GM12873 (cell line): ENCODE measurements at regions not wholly inside any gene's neighbourhood (a gene's known extent, or its start where the extent isn't known, plus 50 kb on each side); places are given as distances from the start of the nearest gene placed in this dataset.

ENCODE experiments used
- CTCF ChIP-seq: IDR thresholded peaks from 2 replicates; pipeline ENCODE4 v1.5.1; 2012; ENCODE audit warnings: low read depth, mild to moderate bottlenecking, moderate library complexity, low read length, control low read depth; ENCODE audit not compliant: insufficient read depth; ENCODE audit errors: missing control alignments

- TF ChIP-seq CTCF = no peak
Measured at GRCh38 chr6:68031054-68031453, 604.0 kb upstream of the ADGRB3 start.

- TF ChIP-seq CTCF = no peak
Measured at GRCh38 chr6:68026483-68026882, 608.6 kb upstream of the ADGRB3 start.

- no peak for TF ChIP-seq CTCF
Measured at GRCh38 chr6:68025764-68026163, 609.3 kb upstream of the ADGRB3 start.

GRCh38 chr6:68024570-68025269 lies 610.4 kb upstream of the ADGRB3 start:
- TF ChIP-seq CTCF = no peak

GRCh38 chr6:68013780-68014515 lies 621.1 kb upstream of the ADGRB3 start:
- TF ChIP-seq CTCF = no peak

GRCh38 chr6:68012822-68013221 lies 622.3 kb upstream of the ADGRB3 start:
- TF ChIP-seq CTCF = no peak

GRCh38 chr6:68010936-68011335 lies 624.1 kb upstream of the ADGRB3 start:
- TF ChIP-seq CTCF = no peak
